G401 (cell line): ENCODE measurements at regions not wholly inside any gene's neighbourhood (a gene's known extent, or its start where the extent isn't known, plus 50 kb on each side); places are given as distances from the start of the nearest gene placed in this dataset.
A peak's percentile ranks its signal among the peaks of the same experiment; 100 is the strongest.

Experiments
- DNase-seq: peaks from one replicate; pipeline ENCODE4 v3.0.0-alpha.2; 2015; ENCODE audit warnings: low spot score
- in situ Hi-C: cut with HindIII; loops from 2 replicates; pipeline ENCODE4 v1.10.0; 2016; ENCODE audit warnings: low sequenced_read_pairs, mixed read lengths

GRCh38 chr2:67839668-67840067, 223.1 kb downstream of the C1D start:
- no peak for DNase-seq
- in situ Hi-C loops, result no loop called here

GRCh38 chr2:67840460-67841068, 222.2 kb downstream of the C1D start:
- DNase-seq, result peak; percentile 87
- in situ Hi-C loops, result no loop called here

GRCh38 chr2:67841711-67842110, 221.1 kb downstream of the C1D start:
- no peak for DNase-seq
- in situ Hi-C loops, result no loop called here

- in situ Hi-C loops, result no loop called here
- DNase-seq, result no peak
Observed at GRCh38 chr2:67842375-67842959, 220.3 kb downstream of the C1D start.

- no peak for DNase-seq
- in situ Hi-C loops, result no loop called here
Observed at GRCh38 chr2:67844024-67844540, 218.7 kb downstream of the C1D start.

GRCh38 chr2:67845621-67846369, 217.0 kb downstream of the C1D start:
- no peak for DNase-seq
- in situ Hi-C loops, result no loop called here

- peak; percentile 90 for DNase-seq
- in situ Hi-C loops, result no loop called here
Observed at GRCh38 chr2:67846370-67847070, 216.3 kb downstream of the C1D start.

GRCh38 chr2:67848551-67849285, 214.1 kb downstream of the C1D start:
- in situ Hi-C loops, result no loop called here
- DNase-seq, result no peak

- DNase-seq, result no peak
- in situ Hi-C loops, result no loop called here
Observed at GRCh38 chr2:67851016-67851415, 211.8 kb downstream of the C1D start.

GRCh38 chr2:67851956-67852824, 210.6 kb downstream of the C1D start:
- in situ Hi-C loops, result no loop called here
- peak; percentile 98 for DNase-seq

GRCh38 chr2:67854103-67854743, 208.6 kb downstream of the C1D start:
- peak; percentile 54 for DNase-seq
- in situ Hi-C loops, result no loop called here

- no peak for DNase-seq
- in situ Hi-C loops, result no loop called here
Observed at GRCh38 chr2:67854798-67855197, 208.0 kb downstream of the C1D start.

- in situ Hi-C loops, result no loop called here
- DNase-seq, result peak; percentile 81
Observed at GRCh38 chr2:67856866-67857265, 205.9 kb downstream of the C1D start.

- in situ Hi-C loops, result no loop called here
- DNase-seq, result peak; percentile 77
Observed at GRCh38 chr2:67857836-67858235, 205.0 kb downstream of the C1D start.

GRCh38 chr2:67858886-67859285, 203.9 kb downstream of the C1D start:
- in situ Hi-C loops, result no loop called here
- peak; percentile 54 for DNase-seq

- no peak for DNase-seq
- in situ Hi-C loops, result no loop called here
Observed at GRCh38 chr2:67865917-67866316, 196.9 kb downstream of the C1D start.

- in situ Hi-C loops, result no loop called here
Observed at GRCh38 chr2:67867735-67868134, 195.1 kb downstream of the C1D start.

More at GRCh38 chr2:67867735-67868134, 195.1 kb downstream of the C1D start:
- no peak for DNase-seq
